ENCODE measurements at regions not wholly inside any gene's neighbourhood (a gene's known extent, or its start where the extent isn't known, plus 50 kb on each side); places are given as distances from the start of the nearest gene placed in this dataset.

- TF ChIP-seq POLR2A (IDR thresholded peaks at IDR 0.05; ENCODE audit: low read depth) (no peak), POLR2AphosphoS5 (IDR thresholded peaks at IDR 0.05) (no peak), CTCF (IDR thresholded peaks at IDR 0.05) (no peak), EP300 (IDR thresholded peaks at IDR 0.05) (no peak)
Measured at GRCh38 chr2:175854129-175854528, 147.9 kb downstream of the LNPK start.

All from esophagus muscularis mucosa (tissue), 4 donors.